ENCODE measurements at regions not wholly inside any gene's neighbourhood (a gene's known extent, or its start where the extent isn't known, plus 50 kb on each side); places are given as distances from the start of the nearest gene placed in this dataset.

- DNase-seq, result no peak
- H3K27ac ChIP-seq, result no peak overlapping the region
- no peak overlapping the region for H3K4me3 ChIP-seq
- no peaks in the 10 kb centered on the region for H3K4me1 ChIP-seq
- TF ChIP-seq CTCF (IDR thresholded peaks at IDR 0.05), result no peak
- TF ChIP-seq POLR2A (IDR thresholded peaks at IDR 0.05), result no peak
- intact Hi-C loops (cut with DNase I; ENCODE audit: low total_unique reads), result no loop called here
- H3K27me3 ChIP-seq, result no peaks in the 10 kb centered on the region
- H3K9me3 ChIP-seq, result peaks cover 0 to 2% of the 10 kb centered on the region in 2 donors
- H3K36me3 ChIP-seq, result no peaks in the 10 kb centered on the region
These were observed 67.7 kb upstream of the HS3ST1 start for GRCh38 chr4:11496351-11496829.

DNA sequence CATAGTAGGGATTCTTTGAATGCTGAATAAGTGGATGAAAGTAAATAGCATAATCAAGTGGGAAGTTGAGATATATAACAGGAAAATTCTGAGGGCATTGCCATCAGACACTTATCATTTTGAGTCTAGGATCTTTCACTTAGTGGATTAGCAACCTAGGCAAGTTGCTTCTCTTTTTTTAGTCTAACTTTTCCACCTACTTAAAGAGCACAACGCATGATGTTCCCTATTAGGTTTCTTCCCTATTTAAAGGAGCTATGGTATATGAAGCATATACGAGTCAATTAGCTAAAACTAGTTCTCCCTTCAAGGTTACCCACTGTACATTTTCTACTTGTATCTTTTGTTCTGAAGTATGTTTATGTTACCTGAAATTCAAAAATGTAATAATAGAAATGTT, 67.1 kb upstream of the HS3ST1 start:
- Histone ChIP-seq H3K4me3 (no peak overlapping the region), H3K27me3 (no peaks in the 10 kb centered on the region), H3K4me1 (no peaks in the 10 kb centered on the region), H3K9me3 (peaks cover 0 to 2% of the 10 kb centered on the region in 2 donors), H3K36me3 (no peaks in the 10 kb centered on the region), H3K27ac (no peak overlapping the region)
- TF ChIP-seq POLR2A (IDR thresholded peaks at IDR 0.05) (no peak), CTCF (IDR thresholded peaks at IDR 0.05) (no peak)
- intact Hi-C loops (cut with DNase I; ENCODE audit: low total_unique reads), result no loop called here
- no peak for DNase-seq

GRCh38 chr4:11495291-11495690, 66.6 kb upstream of the HS3ST1 start:
- H3K4me1 ChIP-seq, result no peaks in the 10 kb centered on the region
- peaks cover 0 to 2% of the 10 kb centered on the region in 2 donors for H3K9me3 ChIP-seq
- DNase-seq, result no peak
- no peak overlapping the region for H3K27ac ChIP-seq
- no peak overlapping the region for H3K4me3 ChIP-seq
- TF ChIP-seq CTCF (IDR thresholded peaks at IDR 0.05), result no peak
- TF ChIP-seq POLR2A (IDR thresholded peaks at IDR 0.05), result no peak
- H3K27me3 ChIP-seq, result no peaks in the 10 kb centered on the region
- H3K36me3 ChIP-seq, result no peaks in the 10 kb centered on the region
- intact Hi-C loops (cut with DNase I; ENCODE audit: low total_unique reads), result no loop called here

GRCh38 chr4:11494232-11494631, 65.5 kb upstream of the HS3ST1 start:
- H3K4me3 ChIP-seq, result no peak overlapping the region
- no peak for DNase-seq
- H3K9me3 ChIP-seq, result peaks cover 0 to 2% of the 10 kb centered on the region in 2 donors
- H3K4me1 ChIP-seq, result no peaks in the 10 kb centered on the region
- no peak for TF ChIP-seq POLR2A (IDR thresholded peaks at IDR 0.05)
- TF ChIP-seq CTCF (IDR thresholded peaks at IDR 0.05), result no peak
- intact Hi-C loops (cut with DNase I; ENCODE audit: low total_unique reads), result no loop called here
- no peaks in the 10 kb centered on the region for H3K36me3 ChIP-seq
- H3K27me3 ChIP-seq, result no peaks in the 10 kb centered on the region
- H3K27ac ChIP-seq, result no peak overlapping the region

GRCh38 chr4:11489453-11490083, 60.9 kb upstream of the HS3ST1 start:
- intact Hi-C loops (cut with DNase I; ENCODE audit: low total_unique reads), result no loop called here
- Histone ChIP-seq H3K36me3 (no peaks in the 10 kb centered on the region), H3K9me3 (no peaks in the 10 kb centered on the region), H3K27me3 (no peaks in the 10 kb centered on the region), H3K27ac (no peak overlapping the region), H3K4me3 (no peak overlapping the region), H3K4me1 (no peaks in the 10 kb centered on the region)
- DNase-seq, result no peak
- TF ChIP-seq POLR2A (IDR thresholded peaks at IDR 0.05) (no peak), CTCF (IDR thresholded peaks at IDR 0.05) (no peak)
